SKM-1 treated with dmso at 0.1 percent for 144 hours (cell line): ENCODE measurements at regions not wholly inside any gene's neighbourhood (a gene's known extent, or its start where the extent isn't known, plus 50 kb on each side); places are given as distances from the start of the nearest gene placed in this dataset.
"Not testable (repeated sequence)": the region's sequence is repeated elsewhere in the genome, so short reads cannot be mapped to it uniquely, and the experiment has no call there.

Experiments
- DNase-seq: peaks from one replicate; lab custom pipeline; 2025; ENCODE audit not compliant: unreplicated experiment; lab: John Stamatoyannopoulos, UW

DNA sequence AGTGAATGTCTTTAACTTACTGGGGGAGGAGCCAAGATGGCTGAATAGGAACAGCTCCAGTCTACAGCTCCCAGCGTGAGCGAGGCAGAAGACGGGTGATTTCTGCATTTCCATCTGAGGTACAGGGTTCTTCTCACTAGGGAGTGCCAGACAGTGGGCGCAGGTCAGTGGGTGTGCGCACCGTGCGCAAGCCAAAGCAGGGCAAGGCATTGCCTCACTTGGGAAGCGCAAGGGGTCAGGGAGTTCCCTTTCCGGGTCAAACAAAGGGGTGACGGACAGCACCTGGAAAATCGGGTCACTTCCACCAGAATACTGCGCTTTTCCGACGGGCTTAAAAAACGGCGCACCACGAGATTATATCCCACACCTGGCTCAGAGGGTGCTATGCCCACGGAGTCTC, 187.3 kb downstream of the CHIC2 start:
- not testable (repeated sequence) for DNase-seq

DNA sequence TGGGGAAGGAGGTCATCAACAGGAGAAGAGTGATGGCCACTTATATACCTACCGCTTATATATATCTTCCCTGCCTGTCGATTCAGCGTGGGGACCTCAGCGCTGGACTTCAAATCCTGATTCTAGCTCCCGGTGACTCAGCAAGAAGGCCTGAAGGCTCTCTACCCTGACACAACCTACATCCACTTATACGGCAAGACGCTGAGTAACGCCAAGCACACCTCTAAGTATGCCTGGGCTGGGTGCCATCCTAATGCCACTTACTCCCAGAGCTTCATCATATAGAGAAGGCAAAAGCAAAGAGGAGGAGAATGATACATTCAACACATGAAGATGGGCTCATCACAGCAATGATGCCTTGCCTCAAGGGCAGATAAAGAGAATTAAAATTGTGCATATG, 198.3 kb downstream of the CHIC2 start:
- DNase-seq: no peak

DNA sequence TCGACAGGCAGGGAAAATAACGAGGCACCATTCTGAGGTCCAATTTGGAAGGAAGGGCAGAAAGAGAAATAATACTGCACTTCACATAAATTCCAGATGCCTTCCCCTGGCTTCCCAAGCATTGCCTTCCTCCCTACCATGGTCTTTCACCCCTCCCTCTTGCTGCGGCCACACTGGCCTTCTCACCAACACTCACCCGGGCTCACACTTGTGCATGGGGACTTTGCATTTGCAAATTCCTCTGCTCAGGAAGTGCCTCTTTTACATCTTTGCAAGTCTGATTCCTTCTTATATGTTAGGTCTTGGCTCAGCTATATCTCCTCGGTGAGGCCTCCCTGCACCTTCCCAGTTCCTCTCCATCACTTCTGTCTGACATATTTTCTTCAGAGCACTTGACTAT, 199.4 kb downstream of the CHIC2 start:
- no peak for DNase-seq

- no peak for DNase-seq
Observed at GRCh38 chr4:53863736-53864365, 200.6 kb downstream of the CHIC2 start.

GRCh38 chr4:53863158-53863557, 201.2 kb downstream of the CHIC2 start:
- DNase-seq: no peak

GRCh38 chr4:53861856-53862610, 202.4 kb downstream of the CHIC2 start:
- DNase-seq: no peak

DNA sequence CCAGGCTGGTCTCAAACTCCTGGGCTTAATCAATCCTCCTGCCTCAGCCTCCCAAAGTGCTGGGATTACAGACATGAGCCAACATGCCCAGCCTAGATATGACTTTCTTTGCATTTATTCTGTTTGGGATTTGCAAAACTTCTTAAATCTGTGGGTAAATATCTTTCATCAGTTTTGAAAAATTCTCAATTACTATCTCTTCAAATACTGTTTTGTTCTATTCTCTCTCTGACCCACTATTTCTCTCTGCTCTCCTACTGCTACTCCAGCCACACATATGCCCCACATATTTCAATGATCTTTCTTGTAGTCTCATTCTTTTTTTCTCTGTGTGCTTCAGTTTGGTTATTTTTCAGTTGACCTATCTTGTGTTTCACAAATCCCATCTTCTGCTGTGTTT, 205.1 kb downstream of the CHIC2 start:
- DNase-seq: no peak

- no peak for DNase-seq
Observed at GRCh38 chr4:53858744-53859143, 205.7 kb downstream of the CHIC2 start.

DNA sequence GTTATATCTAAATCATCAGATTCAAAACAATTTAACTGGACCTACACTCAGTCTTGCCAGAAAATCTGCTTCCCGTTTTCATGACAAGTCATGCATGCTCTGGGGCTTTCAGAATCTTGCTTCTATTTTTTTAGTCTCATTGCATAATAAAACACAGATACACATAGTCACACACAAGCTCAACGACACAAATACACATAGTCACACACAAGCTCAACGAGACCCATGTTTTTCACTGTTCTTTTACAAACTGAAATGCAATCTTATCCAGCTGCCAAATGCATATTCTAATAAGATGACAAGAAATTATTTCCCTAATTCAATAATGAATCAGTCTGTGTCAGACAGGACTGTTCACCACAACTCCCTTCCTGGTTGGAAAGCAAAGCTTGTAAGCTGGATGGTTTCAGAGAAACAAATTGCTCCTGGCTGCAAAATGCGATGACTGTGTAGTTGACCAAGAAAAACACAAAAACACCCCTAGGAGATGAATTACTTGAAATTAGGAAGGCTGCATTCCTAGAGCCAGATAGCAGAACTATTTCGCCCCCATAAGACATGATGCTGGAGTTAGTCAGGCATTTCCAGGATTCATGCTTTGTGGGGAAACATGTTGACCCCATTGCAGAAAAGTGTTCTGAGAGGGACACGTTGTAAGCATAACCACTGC, 208.7 kb downstream of the CHIC2 start:
- DNase-seq: peak; percentile 24

- DNase-seq: no peak
Observed at GRCh38 chr4:53854991-53855568, 209.3 kb downstream of the CHIC2 start.

DNA sequence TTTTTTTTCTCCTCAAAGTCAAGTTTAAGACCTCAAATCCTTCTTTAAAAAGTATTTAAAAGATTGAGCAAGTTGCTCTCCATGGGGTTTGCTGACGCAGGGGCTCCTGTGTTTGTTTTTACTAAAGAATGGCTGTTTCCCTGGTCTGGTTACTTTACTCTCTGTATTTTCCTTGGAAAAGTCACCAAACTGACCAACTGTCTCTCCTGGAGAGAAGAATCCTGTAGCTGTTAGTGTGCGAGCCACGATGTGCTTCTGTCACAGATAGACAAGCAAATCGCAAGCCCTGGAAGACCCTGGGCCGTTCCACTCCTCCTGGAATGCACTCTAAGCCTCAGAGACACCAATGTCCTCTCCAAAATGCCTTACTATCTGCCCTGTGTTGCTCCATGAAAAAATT, 212.1 kb downstream of the CHIC2 start:
- DNase-seq: no peak

GRCh38 chr4:53847965-53848364, 216.4 kb downstream of the CHIC2 start:
- DNase-seq: no peak

GRCh38 chr4:53844551-53844950, 219.9 kb downstream of the CHIC2 start:
- DNase-seq: no peak

DNA sequence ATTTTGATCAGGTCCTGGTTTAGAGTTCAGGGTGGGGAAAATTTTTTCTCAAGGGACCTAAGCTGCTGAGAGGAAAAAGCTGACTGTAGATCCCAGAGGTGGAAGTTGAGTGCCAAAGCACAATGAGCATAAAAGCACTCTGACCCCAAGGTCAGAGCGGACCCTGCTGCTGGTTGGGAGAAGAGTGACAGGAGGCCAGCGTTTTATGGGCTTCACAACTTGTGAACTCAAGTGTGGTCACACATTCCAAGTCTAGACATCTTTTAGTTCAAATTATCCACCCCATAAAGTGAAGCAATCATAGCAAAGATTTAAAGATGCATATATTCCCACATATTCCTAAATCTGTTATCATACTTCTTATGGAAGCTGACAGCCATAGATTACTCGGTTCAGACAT, 220.3 kb downstream of the CHIC2 start:
- no peak for DNase-seq

DNA sequence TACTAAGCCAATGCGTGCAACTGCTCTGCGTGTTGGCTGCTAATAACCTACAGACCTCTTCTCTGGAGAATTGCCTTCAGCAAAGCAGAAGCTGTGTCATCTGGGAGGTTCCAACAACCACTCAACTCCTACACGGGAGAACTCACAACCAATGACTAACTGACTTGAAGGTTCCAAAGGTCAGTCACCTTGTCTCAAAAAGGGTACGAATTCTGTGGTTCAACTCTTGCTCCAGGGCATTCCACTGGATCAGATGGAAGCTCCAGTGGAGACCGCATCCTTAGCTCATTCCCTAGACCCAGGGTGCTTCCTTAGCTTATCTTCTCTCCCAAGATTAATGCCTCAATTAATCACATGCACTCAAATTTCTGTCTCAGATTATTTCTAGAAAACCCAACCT, 222.7 kb downstream of the CHIC2 start:
- no peak for DNase-seq

DNA sequence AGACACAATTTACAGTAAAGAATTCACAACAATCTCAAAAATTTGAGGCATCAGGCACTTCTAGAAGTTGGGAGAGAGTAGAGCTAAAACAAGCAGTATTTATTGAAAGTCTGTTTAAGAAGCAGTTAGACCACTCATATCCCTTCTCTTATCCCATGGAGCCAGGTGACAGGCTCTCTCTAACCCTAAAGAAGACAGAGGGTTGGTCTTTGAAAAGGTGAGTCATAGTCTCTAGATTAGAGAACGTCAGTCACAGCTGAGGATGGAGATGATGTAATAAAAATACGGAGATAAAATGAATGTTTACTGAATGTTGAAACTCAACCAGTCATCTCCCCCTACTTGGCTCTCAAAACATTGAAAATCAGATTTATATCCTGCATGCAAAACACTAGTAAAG, 223.8 kb downstream of the CHIC2 start:
- DNase-seq: no peak

DNA sequence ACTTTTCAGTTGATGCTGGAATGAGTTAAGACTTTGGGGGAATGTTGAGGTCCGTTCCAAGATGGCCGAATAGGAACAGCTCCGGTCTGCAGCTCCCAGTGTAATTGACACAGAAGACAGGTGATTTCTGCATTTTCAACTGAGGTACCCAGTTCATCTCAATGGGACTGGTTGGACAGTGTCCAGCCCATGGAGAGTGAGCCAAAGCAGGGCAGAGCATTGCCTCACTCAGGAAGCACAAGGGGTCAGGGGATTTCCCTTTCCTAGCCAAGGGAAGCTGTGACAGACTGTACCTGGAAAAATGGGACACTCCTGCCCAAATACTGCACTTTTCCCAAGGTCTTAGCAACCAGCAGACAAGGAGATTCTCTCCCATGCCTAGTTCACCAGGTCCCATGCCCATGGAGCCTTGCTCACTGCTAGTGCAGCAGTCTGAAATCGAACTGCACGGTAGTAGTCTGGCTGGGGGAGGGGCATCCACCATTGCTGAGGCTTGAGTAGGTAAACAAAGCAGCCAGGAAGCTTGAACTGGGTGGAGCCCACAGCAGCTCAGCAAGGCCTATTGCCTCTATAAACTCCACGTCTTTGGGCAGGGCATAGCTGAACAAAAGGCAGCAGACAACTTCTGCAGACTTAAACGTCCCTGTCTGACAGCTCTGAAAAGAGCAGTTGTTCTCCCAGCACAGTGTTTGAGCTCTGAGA, 231.0 kb downstream of the CHIC2 start:
- DNase-seq: not testable (repeated sequence)

DNA sequence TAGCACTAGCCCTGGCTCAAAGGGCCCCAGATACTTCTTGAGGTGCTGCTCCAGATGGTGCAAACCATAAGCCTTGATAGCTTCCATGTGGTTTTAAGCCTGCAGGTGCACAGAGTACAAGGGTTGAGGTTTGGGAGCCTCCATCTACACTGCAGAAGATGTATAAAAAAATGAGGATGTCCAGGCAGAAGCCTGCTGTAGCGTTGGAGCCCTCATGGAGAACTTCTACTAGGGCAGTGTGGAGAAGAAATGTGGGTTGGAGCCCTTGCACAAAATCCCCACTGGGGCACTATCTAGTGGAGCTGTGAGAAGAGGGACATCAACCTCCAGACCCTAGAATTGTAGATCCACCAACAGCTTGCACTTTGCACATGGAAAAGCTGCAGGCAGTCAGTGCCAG, 231.9 kb downstream of the CHIC2 start:
- DNase-seq: no peak

- DNase-seq: no peak
Observed at GRCh38 chr4:53830511-53830910, 233.9 kb downstream of the CHIC2 start.

- no peak for DNase-seq
Observed at GRCh38 chr4:53821179-53821851, 230.0 kb upstream of the LNX1 start.

DNA sequence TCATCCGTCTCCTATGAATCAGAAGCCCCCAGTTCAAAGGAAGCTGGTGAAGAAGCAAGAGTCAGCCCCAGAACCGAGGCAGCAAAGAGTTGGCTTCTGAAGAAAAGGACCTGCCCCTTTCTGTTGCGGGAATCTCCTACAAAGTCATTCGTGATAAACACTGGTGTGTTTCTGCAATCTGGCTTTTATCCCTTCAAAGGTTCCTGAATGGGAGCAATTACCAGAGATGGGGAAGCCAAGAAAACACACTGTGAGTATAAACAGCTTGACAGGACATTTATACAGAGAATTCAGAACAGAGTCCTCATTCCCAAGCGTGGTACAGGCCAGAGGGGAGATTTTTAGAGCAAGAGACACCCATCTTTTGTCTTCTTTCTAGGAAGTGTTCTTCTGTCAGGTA, 226.8 kb upstream of the LNX1 start:
- DNase-seq: no peak
